ENCODE measurements at regions not wholly inside any gene's neighbourhood (a gene's known extent, or its start where the extent isn't known, plus 50 kb on each side); places are given as distances from the start of the nearest gene placed in this dataset.

DNA sequence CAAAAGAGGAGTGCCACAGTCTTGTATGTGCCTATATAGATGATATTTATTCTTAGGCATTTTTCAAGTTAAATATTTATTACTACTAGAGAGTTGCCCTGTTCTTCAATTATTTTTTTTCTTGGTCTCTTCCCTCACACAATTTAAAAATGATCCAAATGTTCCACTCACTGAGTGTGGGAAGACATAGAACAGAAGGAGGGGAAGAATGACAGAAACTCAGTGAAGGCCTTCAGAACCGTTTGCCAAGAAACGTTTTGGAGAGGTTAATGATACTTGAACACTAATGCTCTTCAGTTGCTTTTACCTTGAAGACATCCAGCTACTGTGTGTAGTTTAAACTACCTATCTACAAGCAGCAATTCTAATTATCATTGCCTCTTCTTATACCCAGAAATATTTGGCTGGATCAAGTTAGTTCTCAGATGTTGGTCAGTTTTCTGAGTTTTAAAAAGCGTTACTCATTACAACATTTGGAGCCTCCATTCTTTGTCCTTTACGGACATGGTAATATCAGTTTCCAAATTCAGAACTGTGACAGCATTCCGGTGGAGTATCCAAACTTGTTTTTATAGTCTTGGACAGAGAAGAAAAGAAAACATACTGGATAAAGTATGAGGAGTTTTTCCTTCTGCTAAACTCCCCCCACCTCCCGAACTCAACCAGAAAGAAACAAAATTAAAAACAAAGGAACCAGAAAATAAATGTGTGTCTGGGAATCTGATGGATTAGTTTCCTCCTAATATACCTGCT lies 389.7 kb downstream of the SPRY1 start:
- TF ChIP-seq POLR2AphosphoS5 (IDR thresholded peaks at IDR 0.05): no peak
- no peak for TF ChIP-seq CTCF (IDR thresholded peaks at IDR 0.05; ENCODE audit: poor library complexity, severe bottlenecking)
- no peak for TF ChIP-seq EZH2 (IDR thresholded peaks at IDR 0.05; ENCODE audit: borderline replicate concordance, insufficient read depth, low read length, poor library complexity, severe bottlenecking)
- TF ChIP-seq EP300 (conservative IDR thresholded peaks at IDR 0.05; ENCODE audit: poor library complexity, severe bottlenecking): no peak
- TF ChIP-seq RAD21 (conservative IDR thresholded peaks at IDR 0.05): no peak
- TF ChIP-seq TAF1 (IDR thresholded peaks at IDR 0.05; ENCODE audit: low read depth): no peak
- no peak for TF ChIP-seq MXI1 (conservative IDR thresholded peaks at IDR 0.05; ENCODE audit: poor library complexity, severe bottlenecking)

All from neural cell (in vitro differentiated cells).